ENCODE measurements at regions not wholly inside any gene's neighbourhood (a gene's known extent, or its start where the extent isn't known, plus 50 kb on each side); places are given as distances from the start of the nearest gene placed in this dataset.

DNA sequence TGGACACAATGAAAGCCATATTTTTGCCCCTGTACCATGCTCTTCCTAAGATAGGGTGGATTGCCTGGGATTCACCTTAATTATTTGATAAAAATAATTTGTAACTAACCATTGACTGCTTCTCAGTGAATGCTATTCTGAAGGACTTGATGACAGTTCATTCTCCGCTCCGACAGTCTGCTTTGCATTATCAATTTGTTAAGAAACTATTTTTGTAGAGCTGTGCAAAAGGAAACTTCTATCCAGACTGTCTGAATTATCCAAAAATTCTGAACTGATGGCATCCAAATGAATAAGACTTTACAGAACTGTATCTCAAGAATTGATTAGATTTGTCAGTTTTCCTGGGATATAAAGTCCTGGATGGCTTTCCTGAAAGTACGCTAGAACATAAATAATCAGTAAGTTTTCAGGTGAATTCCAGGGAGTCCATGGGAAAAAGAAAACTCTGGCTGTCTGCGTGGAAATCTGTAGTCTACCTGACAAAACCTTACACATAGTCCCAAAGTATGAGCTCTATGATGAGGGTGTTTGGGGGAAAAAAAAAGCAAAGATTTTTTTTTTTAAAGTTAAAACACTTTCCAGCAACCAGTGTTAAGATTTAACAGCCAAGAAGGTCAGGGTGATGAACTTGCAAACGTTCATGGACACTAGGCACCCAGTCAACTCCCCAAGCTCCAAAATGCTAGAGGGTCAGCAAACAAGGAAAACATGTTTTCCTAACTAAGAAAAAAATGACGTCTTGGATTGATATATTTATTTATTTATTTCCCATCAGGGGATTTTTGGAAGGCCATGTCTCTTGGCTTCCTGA is 291.1 kb upstream of the TBX3 start:
- Histone ChIP-seq H3K27me3 (no peaks in the 10 kb centered on the region), H3K36me3 (no peaks in the 10 kb centered on the region), H3K4me3 (no peak overlapping the region), H3K4me2 (no peak overlapping the region), H4K20me1 (no peaks in the 10 kb centered on the region), H3K9me3 (replicated peaks in 1 of 11) (peaks cover 0 to 14% (median 9%) of the 10 kb centered on the region in 11 experiments; a peak in 10 of 22 replicates), H3K4me1 (no peaks in the 10 kb centered on the region), H3K9ac (no peak overlapping the region), H3K27ac (no peak overlapping the region)
- TF ChIP-seq Cebpa-rat (IDR thresholded peaks at IDR 0.05) = no peak

- Histone ChIP-seq H3K9me3 (replicated peaks in 1 of 11) (peaks cover 0 to 14% (median 10%) of the 10 kb centered on the region in 11 experiments; a peak in 10 of 22 replicates), H4K20me1 (no peaks in the 10 kb centered on the region), H3K9ac (no peak overlapping the region), H3K36me3 (no peaks in the 10 kb centered on the region), H3K4me1 (no peaks in the 10 kb centered on the region), H3K4me2 (no peak overlapping the region), H3K4me3 (no peak overlapping the region), H3K27me3 (no peaks in the 10 kb centered on the region), H3K27ac (no peak overlapping the region)
- TF ChIP-seq Cebpa-rat (IDR thresholded peaks at IDR 0.05) = no peak
Observed at GRCh38 chr12:114974333-114974732, 290.4 kb upstream of the TBX3 start.

GRCh38 chr12:114968727-114969126 is 284.8 kb upstream of the TBX3 start:
- H3K9ac ChIP-seq = no peak overlapping the region
- H3K4me2 ChIP-seq = no peak overlapping the region
- H3K27me3 ChIP-seq = no peaks in the 10 kb centered on the region
- no peak for TF ChIP-seq Cebpa-rat (IDR thresholded peaks at IDR 0.05)
- H3K9me3 ChIP-seq (replicated peaks in 1 of 11) = peaks cover 0 to 4% (median 0%) of the 10 kb centered on the region in 11 experiments; a peak in 1 of 22 replicates
- no peaks in the 10 kb centered on the region for H3K4me1 ChIP-seq
- no peaks in the 10 kb centered on the region for H4K20me1 ChIP-seq
- no peaks in the 10 kb centered on the region for H3K36me3 ChIP-seq
- no peak overlapping the region for H3K27ac ChIP-seq
- H3K4me3 ChIP-seq = no peak overlapping the region

GRCh38 chr12:114967151-114967550 is 283.2 kb upstream of the TBX3 start:
- Histone ChIP-seq H3K4me1 (no peaks in the 10 kb centered on the region), H3K27ac (no peak overlapping the region), H3K4me3 (no peak overlapping the region), H3K4me2 (no peak overlapping the region), H4K20me1 (no peaks in the 10 kb centered on the region), H3K27me3 (no peaks in the 10 kb centered on the region), H3K9me3 (replicated peaks in 1 of 11) (peaks cover 0 to 10% (median 0%) of the 10 kb centered on the region in 11 experiments; a peak in 2 of 22 replicates), H3K9ac (no peak overlapping the region), H3K36me3 (no peaks in the 10 kb centered on the region)
- TF ChIP-seq Cebpa-rat (IDR thresholded peaks at IDR 0.05) = no peak

GRCh38 chr12:114964841-114965240 is 280.9 kb upstream of the TBX3 start:
- Histone ChIP-seq H3K36me3 (no peaks in the 10 kb centered on the region), H3K27ac (no peak overlapping the region), H3K4me1 (no peaks in the 10 kb centered on the region), H3K27me3 (no peaks in the 10 kb centered on the region), H3K9ac (no peak overlapping the region), H3K4me3 (no peak overlapping the region), H3K4me2 (no peak overlapping the region), H4K20me1 (no peaks in the 10 kb centered on the region), H3K9me3 (replicated peaks in 1 of 11) (peaks cover 0 to 10% (median 0%) of the 10 kb centered on the region in 11 experiments; a peak in 2 of 22 replicates)
- TF ChIP-seq Cebpa-rat (IDR thresholded peaks at IDR 0.05) = no peak

DNA sequence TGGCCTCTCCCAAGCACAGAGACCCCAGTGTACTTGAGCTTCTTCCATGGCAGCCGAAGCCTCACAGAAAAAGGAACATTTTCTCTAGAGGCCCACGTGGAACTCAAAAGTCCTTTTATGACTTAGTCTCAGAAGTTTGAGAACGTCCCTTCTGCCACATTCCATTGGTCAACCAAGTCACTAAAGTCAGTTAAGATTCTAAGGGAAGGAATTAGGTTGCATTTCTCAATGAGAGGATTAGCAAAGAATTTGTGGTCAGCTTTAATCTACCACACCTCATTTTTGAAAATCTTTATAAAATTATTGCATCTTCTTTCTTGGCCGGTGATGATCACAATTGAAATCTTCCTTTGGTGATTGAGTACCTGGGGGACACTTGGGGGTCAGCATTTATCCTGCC is 279.9 kb upstream of the TBX3 start:
- no peak overlapping the region for H3K27ac ChIP-seq
- TF ChIP-seq Cebpa-rat (IDR thresholded peaks at IDR 0.05) = no peak
- H3K27me3 ChIP-seq = no peaks in the 10 kb centered on the region
- no peak overlapping the region for H3K4me3 ChIP-seq
- H3K4me2 ChIP-seq = no peak overlapping the region
- H3K9me3 ChIP-seq (replicated peaks in 1 of 11) = peaks cover 0 to 10% (median 0%) of the 10 kb centered on the region in 11 experiments; a peak in 2 of 22 replicates
- no peaks in the 10 kb centered on the region for H4K20me1 ChIP-seq
- H3K9ac ChIP-seq = no peak overlapping the region
- H3K36me3 ChIP-seq = no peaks in the 10 kb centered on the region
- H3K4me1 ChIP-seq = no peaks in the 10 kb centered on the region

GRCh38 chr12:114961491-114961890 is 277.5 kb upstream of the TBX3 start:
- Histone ChIP-seq H3K4me2 (no peak overlapping the region), H3K9ac (no peak overlapping the region), H3K4me1 (peaks cover 0 to 3% (median 0%) of the 10 kb centered on the region in 10 experiments; a peak in 4 of 20 replicates), H3K27ac (no peak overlapping the region), H3K36me3 (no peaks in the 10 kb centered on the region), H3K9me3 (replicated peaks in 1 of 11) (peaks cover 0 to 10% (median 0%) of the 10 kb centered on the region in 11 experiments; a peak in 2 of 22 replicates), H4K20me1 (no peaks in the 10 kb centered on the region), H3K4me3 (no peak overlapping the region), H3K27me3 (no peaks in the 10 kb centered on the region)
- no peak for TF ChIP-seq Cebpa-rat (IDR thresholded peaks at IDR 0.05)

GRCh38 chr12:114958538-114958937 is 274.6 kb upstream of the TBX3 start:
- Histone ChIP-seq H3K4me3 (no peak overlapping the region), H3K27ac (no peak overlapping the region), H4K20me1 (no peaks in the 10 kb centered on the region), H3K36me3 (no peaks in the 10 kb centered on the region), H3K9ac (no peak overlapping the region), H3K4me2 (no peak overlapping the region), H3K9me3 (replicated peaks in 1 of 11) (peaks cover 0 to 7% (median 0%) of the 10 kb centered on the region in 11 experiments; a peak in 2 of 22 replicates), H3K4me1 (peaks cover 0 to 26% (median 2%) of the 10 kb centered on the region in 10 experiments; a peak in 9 of 20 replicates), H3K27me3 (no peaks in the 10 kb centered on the region)
- TF ChIP-seq Cebpa-rat (IDR thresholded peaks at IDR 0.05) = no peak

DNA sequence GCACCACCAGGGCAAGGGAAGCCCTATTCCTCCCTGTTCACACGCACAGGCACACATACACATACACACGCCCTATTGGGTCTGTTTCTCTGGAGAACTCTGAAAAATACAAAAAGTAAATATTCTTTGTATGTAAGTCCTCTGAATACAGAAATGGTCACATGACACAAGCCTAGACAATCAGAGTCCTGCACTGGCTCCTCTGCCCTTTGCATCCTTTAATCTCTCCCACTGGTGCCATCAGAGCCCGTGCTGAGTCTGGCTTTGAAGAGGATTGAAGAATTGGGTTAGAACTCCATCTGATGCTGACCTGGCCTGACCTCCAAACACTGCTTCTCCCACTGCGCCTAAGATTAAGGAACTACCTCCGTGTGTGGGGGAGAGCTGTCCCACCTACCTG is 273.2 kb upstream of the TBX3 start:
- peaks cover 0 to 26% (median 2%) of the 10 kb centered on the region in 10 experiments; a peak in 9 of 20 replicates for H3K4me1 ChIP-seq
- no peaks in the 10 kb centered on the region for H4K20me1 ChIP-seq
- no peak for TF ChIP-seq Cebpa-rat (IDR thresholded peaks at IDR 0.05)
- H3K9me3 ChIP-seq (replicated peaks in 1 of 11) = 0 out of 22 replicates have a peak, but pooled peaks cover 0 to 4% (median 0%) of the 10 kb centered on the region in 11 experiments
- no peak overlapping the region for H3K9ac ChIP-seq
- H3K4me2 ChIP-seq = no peak overlapping the region
- no peak overlapping the region for H3K4me3 ChIP-seq
- no peak overlapping the region for H3K27ac ChIP-seq
- H3K27me3 ChIP-seq = no peaks in the 10 kb centered on the region
- no peaks in the 10 kb centered on the region for H3K36me3 ChIP-seq

All from BLaER1 treated with 17β-estradiol and CSF1 and Interleukin-3, amounts not matched to agents 10 nM and 100 nM (cell line).